Activated CD8-positive, alpha-beta memory T cell treated with anti-CD3 and anti-CD28 coated beads, Interleukin-2, amount 50 U/mL, for 24 hours (primary cell): ENCODE measurements at regions not wholly inside any gene's neighbourhood (a gene's known extent, or its start where the extent isn't known, plus 50 kb on each side); places are given as distances from the start of the nearest gene placed in this dataset.
"Not testable (repeated sequence)": the region's sequence is repeated elsewhere in the genome, so short reads cannot be mapped to it uniquely, and the experiment has no call there.

Source experiments
- DNase-seq: peaks from one replicate; pipeline ENCODE4 v3.0.0-alpha.2; 2020; ENCODE audit errors: extremely low read depth

GRCh38 chr18:1487457-1487856 is 582.8 kb downstream of the ADCYAP1 start:
- DNase-seq = no peak

DNA sequence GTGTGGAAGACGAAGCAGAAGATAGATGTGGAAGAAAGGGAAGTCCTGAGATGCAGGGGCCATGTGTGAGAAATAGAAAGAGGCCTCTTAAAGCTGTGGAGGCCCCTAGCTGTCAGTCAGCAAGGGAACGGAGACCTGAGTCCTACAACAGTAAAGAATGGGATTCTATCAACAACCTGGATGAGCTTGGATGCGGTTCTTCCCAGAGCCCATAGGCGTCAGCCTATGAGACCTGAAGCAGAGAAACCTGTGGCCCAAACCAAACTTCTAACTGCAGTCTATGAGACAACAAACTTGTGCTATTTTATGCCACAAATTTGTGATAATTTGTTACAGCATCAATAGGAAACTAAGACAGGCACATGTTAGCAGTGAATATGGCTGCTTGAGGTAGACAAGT is 583.7 kb downstream of the ADCYAP1 start:
- no peak for DNase-seq

- DNase-seq = no peak
These were observed 584.3 kb downstream of the ADCYAP1 start for GRCh38 chr18:1488957-1489356.

GRCh38 chr18:1495387-1495786 is 590.7 kb downstream of the ADCYAP1 start:
- DNase-seq = no peak

DNA sequence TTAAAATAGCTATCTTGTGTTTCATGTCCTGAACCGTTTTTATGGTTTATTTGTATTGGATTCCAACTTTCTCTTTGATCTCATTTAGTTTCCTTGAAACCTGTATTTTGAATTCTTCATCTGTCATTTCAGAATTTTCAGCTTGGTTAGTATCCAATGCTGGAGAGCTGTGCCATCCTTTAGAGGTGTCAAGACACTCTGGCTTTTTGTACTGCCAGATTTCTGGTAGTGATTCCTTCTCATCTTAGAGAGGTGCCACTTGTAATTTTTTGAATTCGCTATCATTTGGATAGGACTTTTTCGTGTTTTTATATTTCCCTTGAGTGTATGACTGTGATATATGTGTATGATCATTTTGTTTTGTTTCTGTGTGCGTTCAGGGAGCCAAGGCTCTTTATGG is 591.4 kb downstream of the ADCYAP1 start:
- DNase-seq = no peak

DNA sequence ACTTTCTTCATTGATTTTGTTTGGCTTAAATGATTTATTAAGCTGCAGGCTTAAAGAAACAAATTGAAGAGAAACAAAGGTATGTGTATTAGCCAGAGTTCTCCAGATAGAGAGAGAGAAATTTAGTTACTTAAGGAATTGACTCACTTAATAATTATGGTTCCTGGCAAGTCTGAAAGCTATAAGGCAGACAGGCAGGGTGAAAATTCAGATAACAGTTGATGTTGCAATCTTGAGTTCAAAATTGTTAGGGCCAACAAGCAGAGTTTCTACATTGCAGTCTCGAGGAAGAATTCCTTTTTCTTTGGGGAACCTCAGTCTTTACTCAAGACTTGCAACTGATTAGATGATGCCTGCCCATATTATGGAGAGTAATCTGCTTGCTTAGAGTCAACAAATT is 593.5 kb downstream of the ADCYAP1 start:
- DNase-seq = no peak

GRCh38 chr18:1499265-1499664 is 594.6 kb downstream of the ADCYAP1 start:
- no peak for DNase-seq

DNA sequence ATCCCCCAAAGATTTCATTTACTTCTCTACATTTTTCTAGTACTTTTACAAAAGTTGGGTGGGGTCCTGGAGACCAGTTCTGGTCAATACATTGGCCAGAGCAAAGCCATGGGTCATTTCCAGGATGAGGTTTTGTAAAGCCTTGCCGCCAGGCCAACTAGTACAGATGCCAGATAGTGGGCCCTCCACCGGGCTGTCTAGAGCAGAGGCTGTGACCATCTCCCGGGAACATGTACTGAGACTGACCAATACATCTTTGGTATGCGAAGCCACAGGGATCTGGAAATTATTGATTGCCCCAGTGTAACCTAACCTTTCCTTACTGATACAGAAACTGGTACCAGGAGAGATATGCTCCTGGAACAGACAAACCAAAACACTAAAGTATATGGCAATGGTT is 599.2 kb downstream of the ADCYAP1 start:
- DNase-seq = no peak

DNA sequence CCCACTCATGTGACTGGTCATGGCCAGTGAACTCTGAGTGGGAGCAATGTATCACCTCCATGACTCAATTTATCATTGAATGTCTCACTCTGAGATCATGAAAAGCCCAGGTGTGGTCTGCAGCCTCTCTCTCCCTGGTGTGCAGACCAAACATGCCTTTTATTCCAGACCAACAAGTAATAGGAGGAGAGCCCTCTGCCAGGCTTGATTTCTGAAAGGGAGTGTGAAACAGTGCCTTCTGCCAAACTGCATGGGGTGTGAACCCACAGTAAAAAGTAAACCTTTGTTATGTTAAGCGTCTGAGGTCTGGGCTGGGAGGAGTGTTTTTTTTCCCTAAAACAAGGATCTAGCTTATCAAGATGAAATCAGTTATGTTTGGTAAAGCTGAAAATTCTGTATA is 601.2 kb downstream of the ADCYAP1 start:
- no peak for DNase-seq

DNA sequence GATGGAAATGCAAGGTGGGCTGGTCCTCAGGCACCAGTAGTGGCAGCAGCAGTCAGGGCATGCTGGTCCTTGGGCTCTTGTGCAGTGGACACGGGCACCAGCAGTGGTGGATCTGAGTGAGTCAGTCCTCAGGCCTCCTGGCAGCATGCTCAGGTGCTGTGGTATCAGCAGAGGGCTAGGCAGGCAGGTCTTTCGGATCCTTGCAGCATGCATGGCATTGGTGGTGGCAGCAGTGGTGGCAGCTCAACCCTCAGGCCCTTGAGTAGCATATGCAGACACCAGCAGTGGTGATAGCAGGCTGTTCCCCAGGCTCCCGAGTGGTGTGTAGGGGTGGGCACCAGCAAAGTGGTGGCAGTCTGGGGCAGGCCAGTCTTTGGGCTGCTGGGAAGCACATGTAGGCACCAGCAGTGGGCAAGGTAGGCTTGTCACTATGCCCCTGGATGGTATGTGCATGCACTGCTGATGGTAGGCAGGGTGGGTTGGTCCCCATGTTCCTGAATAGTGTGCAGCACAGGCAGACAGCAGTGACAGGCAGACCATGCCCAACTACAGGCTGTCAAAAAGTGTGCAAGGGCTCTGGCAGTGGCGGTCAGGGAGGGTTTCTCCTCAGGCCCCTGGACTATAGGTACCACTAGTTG is 606.0 kb downstream of the ADCYAP1 start:
- DNase-seq = no peak

GRCh38 chr18:1511619-1512311 is 607.1 kb downstream of the ADCYAP1 start:
- no peak for DNase-seq

- no peak for DNase-seq
These were observed 608.8 kb downstream of the ADCYAP1 start for GRCh38 chr18:1513519-1513918.

DNA sequence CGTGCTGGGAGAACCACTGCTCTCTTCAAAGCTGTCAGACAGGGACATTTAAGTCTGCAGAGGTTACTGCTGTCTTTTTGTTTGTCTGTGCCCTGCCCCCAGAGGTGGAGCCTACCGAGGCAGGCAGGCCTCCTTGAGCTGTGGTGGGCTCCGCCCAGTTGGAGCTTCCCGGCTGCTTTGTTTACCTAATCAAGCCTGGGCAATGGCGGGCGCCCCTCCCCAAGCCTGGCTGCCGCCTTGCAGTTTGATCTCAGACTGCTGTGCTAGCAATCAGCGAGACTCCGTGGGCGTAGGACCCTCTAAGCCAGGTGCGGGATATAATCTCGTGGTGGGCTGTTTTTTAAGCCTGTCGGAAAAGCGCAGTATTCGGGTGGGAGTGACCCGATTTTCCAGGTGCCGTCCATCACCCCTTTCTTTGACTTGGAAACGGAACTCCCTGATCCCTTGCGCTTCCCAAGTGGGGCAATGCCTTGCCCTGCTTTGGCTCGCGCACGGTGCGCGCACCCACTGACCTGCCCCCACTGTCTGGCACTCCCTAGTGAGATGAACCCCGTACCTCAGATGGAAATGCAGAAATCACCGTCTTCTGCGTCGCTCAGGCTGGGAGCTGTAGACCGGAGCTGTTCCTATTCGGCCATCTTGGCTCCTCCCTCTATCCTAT is 617.0 kb downstream of the ADCYAP1 start:
- DNase-seq = not testable (repeated sequence)

- DNase-seq = no peak
These were observed 617.6 kb downstream of the ADCYAP1 start for GRCh38 chr18:1522249-1522615.

DNA sequence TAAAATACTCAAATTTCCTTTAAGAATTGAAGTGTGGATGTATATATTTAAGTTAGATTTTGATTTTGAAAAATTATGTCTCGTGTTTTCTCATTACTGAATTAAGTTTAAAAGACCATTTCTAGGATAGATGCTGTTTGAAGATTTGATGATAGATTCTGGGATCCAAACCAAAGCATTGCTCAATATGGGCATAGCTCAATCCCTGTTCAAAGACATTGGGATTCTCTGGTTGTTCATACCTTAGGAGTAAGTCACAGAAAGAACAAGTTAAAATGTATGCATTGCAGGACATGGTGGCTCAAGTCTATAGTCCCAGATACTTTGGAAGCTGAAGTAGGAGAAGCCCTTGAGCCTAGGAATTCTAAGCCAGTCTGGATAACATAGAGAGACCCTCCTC is 622.3 kb downstream of the ADCYAP1 start:
- DNase-seq = no peak

- no peak for DNase-seq
These were observed 623.1 kb downstream of the ADCYAP1 start for GRCh38 chr18:1527805-1528204.

DNA sequence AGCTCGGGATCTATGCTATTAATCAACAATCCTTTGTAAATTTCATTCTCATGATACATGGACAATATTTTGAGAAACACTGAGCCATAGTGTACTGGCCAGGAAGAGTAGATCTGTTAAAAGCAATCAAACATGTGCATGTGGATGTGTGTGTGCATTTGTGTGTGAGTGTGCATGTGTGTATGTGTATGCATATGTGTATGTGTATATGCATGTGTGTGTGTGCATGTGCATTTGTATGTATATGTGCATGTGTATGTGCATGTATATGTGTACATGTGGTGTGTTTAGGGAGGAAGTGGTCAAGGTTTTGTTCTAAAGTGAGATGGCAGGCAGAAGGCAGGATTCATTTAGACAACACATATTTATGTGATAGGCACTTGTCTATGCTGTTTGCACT is 623.8 kb downstream of the ADCYAP1 start:
- no peak for DNase-seq

GRCh38 chr18:1528964-1529509 is 624.4 kb downstream of the ADCYAP1 start:
- no peak for DNase-seq

DNA sequence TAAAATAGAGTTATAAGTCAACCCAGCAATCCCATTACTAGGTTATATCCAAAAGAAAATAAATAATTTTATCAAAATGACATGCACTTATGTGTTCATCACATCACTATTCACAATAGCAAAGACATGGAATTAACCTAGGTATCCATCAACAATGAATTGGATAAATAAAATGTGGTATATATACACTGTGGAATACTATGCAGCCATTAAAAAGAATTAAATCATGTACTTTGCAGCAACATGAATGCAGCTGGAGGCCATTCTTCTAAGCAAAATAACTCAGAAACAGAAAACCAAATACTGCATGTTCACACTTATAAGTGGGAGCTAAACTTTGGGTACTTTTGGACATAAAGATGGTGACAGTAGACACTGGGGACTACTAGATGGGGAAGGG is 626.0 kb downstream of the ADCYAP1 start:
- DNase-seq = no peak

GRCh38 chr18:1539276-1539675 is 634.6 kb downstream of the ADCYAP1 start:
- no peak for DNase-seq

DNA sequence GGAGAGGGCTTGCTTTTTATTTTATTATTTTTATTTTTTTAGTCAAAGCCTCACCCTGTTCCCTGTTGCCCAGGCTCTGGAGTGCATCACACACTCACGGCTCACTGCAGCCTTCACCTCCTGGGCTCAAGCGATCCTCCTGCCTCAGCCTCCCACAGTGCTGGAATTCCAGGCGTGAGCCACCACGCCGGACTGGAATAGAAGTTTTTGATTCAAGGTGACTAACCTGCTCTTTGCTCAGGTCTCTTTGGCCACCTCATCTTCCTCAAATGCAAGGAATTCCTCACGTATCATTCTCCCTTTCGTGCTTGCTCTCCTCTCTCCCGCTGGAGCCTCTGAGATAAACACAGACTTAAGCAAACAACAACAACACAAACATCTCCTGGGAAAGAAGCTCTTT is 636.8 kb downstream of the ADCYAP1 start:
- no peak for DNase-seq

GRCh38 chr18:1542230-1542774 is 637.6 kb downstream of the ADCYAP1 start:
- DNase-seq = no peak

DNA sequence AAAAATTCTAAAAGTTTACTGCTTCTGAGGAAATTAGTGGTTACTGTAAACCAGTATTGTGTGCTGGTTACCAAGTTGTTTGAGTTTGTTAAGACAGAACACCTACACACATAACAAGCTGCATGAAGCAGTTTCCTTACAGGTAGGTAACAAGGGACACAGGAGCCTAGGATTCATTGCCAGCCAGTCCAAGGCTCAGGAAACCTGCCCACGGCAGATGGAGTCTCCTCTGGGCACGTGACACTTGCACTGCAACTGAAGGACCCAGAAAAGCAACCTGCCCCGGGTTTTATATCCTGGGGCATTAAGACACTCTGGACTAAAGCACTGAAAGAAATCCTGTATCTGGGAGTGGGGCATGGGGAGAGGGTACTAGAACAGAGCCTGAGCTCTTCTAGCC is 639.3 kb downstream of the ADCYAP1 start:
- DNase-seq = no peak
